ENCODE measurements at regions not wholly inside any gene's neighbourhood (a gene's known extent, or its start where the extent isn't known, plus 50 kb on each side); places are given as distances from the start of the nearest gene placed in this dataset.
"Not testable (repeated sequence)": the region's sequence is repeated elsewhere in the genome, so short reads cannot be mapped to it uniquely, and the experiment has no call there.

- ATAC-seq, result no peak
These were observed 618.7 kb downstream of the SI start for GRCh38 chr3:164459521-164460151.

DNA sequence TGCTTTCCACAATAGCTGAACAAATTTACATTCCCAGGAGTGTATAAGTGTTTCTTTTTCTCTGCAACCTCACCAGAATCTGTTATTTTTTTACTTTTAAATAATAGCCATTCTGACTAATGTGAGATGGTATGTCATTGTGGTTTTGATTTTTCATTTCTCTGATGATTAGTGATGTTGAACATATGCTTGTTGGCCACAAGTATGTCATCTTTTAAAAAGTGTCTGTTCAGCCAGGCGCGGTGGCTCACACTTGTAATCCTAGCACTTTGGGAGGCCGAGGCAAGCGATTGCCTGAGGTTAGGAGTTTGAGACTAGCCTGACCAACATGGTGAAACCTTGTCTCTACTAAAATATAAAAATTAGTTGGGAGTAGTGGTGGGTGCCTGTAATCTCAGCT is 619.3 kb downstream of the SI start:
- ATAC-seq, result no peak

- no peak for ATAC-seq
These were observed 624.6 kb downstream of the SI start for GRCh38 chr3:164453714-164454113.

DNA sequence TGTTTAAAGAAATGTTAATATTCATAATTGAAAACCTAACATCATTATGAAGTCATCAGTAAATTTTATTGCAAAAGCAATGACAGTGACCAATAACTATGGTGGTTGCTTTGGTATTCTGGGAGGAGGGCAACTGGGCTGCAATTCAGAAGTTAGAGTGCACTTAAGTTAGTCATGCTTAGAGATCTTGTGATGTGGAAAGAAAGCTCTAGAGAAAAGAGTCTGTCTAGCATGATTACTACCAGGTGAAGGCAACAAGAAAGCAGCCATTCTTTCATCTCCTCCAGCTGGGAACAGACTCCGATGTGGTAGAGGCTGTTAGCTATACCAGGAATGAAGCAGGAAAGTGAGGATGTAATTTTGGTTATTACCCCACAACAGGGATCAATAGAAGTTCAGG is 625.6 kb downstream of the SI start:
- no peak for ATAC-seq

GRCh38 chr3:164451072-164451910 is 627.0 kb downstream of the SI start:
- no peak for ATAC-seq

GRCh38 chr3:164450276-164450905 is 627.9 kb downstream of the SI start:
- ATAC-seq, result no peak

GRCh38 chr3:164419220-164419619 is 659.1 kb downstream of the SI start:
- no peak for ATAC-seq

DNA sequence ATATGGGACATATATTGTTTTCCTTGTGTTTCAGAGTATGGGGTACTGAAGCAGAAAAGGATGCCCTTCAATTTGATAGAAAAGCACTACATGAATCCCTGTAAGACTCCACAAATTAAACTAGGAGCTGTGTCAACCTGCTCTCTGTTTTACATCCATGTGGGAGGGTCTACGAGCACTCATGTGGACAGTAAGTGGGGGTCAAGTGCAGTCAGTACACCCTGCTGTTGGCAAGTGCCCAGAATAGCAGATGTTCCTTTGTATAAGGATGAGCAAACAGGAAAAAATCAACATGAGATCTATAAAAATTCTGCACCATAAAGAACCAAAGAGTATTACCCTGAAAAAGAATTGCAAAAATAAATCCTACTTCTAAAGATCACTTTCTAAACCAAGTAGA is 659.9 kb downstream of the SI start:
- no peak for ATAC-seq

- ATAC-seq, result no peak
These were observed 660.3 kb downstream of the SI start for GRCh38 chr3:164417955-164418354.

DNA sequence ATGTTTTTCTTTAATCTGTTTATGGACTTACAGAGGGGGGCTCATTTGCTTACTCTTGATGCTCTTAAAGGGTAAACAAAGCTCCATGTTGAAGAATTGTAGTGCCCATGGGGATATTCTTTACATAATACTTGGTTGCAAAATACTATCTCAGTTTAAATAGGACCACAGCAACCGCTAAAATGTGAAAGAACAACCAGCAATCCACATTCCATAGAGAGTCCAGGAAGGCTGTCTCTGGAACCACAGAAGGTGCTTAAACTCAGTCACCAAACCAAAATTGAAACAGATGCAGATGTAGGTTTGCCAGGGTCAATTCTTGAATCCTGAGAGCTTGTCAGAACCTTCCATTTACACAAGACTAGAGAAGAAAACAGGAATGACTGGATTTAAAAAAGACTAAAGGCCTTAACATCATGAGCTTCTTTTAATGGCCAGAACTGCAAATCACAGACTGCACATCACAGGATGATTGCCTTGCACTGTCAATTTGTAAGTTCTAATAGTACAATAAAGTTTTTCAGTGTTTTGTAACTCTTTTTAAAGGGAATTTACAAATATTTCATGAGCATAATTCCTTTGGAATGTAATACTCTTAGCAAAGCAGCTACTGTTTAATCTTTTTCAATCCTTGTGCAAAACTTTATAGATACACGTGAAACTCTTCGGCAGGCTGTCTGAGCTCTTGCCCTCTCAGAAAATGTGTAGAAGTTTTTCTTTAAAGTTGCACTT is 661.6 kb downstream of the SI start:
- ATAC-seq, result no peak

DNA sequence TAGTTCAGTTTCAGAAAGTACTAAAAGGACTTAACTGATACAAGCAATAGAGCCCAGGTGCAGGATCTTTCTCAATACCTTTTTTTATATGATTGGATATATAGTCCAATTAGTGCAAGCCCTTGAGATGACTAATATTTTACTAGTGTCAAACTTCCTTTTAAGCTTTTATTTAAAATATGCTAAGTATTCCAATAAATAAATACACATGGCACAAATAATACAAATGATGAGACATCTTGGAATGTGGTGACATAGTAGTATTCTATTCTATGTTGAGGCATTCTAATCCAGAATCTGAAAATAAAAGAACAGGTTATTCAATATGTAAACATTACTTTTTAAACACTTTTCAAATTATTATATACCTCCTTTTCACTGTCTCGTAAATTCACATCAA is 670.0 kb downstream of the SI start:
- ATAC-seq, result no peak

DNA sequence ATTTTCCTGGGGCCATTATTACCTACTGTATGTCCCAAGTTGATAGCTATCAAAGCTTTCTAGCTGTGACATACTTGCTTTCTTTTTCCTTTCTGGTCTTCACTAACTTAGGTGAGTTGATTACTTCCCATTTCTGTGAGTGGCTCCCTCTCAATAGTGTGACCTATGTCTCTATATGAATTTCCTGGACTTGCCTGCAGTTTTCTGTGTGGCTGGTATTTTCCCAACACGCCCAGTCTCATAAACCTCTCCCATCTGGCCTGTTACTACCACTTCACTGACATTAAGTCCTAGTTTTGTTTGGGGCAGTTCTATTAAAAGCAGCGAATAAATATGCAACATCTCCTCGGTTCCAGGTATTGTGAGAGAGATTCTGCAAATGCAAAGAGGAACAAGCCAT is 671.2 kb downstream of the SI start:
- no peak for ATAC-seq

DNA sequence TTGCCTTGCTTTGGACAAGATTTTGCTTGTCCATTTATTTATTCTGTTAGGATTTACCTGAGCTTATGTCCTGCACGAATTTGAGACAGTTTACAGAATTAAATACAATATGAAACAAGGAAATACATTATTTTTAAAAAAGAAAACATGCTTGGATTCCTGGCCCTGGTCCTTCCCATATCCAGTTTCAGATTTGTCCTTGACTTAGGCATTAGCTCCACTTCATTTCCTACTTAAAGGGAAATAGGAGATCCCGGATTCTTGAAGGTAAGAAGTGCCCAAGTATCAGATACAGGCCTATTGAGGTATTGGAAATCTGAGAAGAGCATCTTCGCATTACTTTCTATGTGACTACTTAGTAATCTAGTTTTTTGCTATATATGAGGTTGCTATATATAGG is 672.0 kb downstream of the SI start:
- ATAC-seq, result no peak

DNA sequence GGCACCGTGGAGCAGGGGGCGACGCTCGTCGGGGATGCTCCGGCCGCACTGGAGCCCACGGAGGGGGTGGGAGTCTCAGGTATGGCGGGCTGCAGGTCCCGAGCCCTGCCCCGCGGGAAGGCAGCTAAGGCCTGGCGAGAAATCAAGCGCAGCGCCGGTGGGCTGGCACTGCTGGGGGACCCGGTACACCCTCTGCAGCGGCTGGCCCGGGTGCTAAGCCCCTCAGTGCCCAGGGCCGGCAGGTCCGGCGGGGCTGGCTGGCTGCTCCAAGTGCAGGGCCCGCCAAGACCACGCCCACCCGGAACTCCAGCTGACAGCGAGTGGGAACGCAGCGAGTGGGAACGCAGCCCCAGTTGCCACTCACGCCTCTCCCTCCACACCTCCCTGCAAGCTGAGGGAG is 676.4 kb downstream of the SI start:
- ATAC-seq, result no peak

DNA sequence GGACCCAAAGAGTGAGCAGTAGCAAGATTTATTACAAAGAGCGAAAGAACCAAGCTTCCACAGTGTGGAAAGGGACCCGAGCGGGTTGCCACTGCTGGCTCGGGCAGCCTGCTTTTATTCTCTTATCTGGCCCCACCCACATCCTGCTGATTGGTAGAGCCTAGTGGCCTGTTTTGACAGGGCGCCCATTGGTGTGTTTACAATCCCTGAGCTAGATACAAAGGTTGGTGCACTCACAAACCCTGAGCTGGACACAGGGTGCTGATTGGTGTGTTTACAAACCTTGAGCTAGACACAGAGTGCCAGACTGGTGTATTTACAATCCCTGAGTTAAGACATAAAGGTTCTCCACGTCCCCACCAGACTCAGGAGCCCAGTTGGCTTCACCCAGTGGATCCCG is 676.9 kb downstream of the SI start:
- not testable (repeated sequence) for ATAC-seq

DNA sequence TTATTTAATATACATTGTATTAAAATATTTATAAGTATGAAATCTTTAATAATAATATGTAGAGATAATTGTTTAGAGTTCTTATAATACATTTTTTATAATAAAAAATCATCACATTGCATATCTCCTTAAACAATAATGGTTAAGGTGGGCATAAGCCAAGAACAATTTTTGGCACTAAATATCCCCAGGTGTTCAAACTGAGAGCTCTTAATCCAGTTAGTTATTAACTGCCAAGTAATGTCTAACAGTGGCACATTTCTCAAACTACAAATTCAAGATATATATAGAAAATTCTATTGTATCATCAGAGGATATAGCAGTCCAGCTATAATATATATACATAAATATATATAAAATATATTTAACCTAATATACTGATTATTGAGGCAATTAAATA is 680.8 kb downstream of the SI start:
- ATAC-seq, result no peak

DNA sequence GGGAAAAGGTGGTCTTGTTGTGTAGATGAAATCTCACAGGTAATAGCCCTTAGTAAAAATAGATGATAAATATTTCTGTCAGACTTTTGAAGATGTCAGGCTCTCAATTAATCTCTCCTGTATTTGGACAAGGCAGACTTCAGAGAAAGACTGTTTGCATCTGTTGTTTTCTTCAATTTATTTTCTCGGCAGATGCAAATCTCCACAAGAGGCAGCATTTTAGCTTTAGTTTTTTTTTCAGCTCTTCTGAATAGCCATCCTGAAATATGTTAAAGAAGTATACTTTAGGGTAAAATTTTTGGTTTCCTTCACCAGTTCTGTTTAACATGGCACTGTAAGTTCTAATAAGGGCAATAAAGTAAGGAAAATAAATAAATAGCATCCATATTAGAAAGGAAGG is 685.1 kb downstream of the SI start:
- ATAC-seq, result no peak

DNA sequence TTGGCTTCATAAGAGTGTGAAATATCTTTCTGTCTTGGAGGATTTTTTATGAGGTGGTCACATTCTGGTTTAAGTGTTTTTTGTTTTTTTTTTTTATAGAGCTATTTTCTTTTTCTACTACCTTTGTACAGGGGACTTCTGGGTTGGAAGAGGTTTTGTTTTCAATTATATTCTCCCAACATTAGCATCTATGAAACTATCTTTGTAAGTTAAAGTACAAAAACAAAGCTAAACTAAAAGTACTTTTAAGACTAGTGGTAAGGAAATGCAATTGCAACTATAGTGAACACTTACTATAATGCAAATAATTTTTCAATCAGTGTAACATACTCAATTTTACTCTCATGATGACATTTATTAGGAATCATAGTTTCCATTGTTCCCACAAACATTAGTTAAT is 688.2 kb downstream of the SI start:
- no peak for ATAC-seq

DNA sequence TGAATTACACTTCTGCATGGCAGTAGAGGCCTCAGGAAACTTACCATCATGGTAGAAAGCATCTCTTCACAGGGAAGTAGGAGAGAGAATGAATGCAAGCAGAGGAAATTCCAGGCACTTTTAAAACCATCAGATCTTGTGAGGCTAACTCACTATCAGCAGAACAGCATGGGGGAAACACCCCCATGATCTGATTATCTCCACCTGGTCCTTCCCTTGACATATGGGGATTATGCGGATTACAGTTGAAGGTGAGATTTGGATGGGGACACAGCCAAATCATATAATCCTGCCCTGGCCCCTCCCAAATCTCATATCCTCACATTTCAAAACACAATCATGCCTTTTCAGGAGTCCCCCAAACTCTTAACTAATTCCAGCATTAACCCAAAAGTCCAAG is 691.1 kb downstream of the SI start:
- ATAC-seq, result no peak

DNA sequence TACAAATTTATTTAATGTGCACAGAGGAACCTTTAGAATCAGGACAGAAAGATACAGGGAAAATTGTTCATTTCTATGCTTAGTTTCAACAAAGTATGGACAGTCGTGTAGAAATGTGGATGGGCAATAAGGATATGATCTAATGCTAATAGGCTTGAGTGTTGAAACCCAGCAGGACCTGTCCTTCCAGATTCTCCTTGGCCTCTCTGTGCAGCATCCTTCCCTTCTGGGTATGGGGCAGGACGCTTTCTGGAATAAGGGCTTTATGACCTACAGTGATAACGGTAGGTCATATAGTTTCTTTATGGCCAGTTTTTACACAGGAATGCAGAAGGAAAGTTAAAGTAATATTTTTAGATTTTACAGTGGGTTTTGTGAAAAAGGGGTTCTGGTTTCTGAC is 698.1 kb downstream of the SI start:
- no peak for ATAC-seq

DNA sequence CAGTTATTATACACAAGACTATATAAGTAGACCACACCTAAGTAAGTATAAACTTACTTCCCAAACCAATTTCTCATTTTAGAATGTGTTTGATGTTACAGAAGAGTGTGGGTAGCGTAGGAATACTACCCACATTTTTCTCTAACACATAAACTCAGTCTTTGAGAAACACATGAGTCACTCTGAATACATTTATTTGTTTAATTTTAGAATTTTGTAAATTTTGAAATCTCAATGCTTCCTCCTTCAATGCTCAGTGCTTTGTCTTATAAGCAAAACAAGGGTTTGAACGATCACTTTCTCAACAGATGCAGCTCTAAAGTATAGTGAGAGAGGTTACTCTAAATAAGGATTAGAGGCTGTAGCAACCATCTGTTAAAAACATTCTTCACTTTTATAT is 700.8 kb downstream of the SI start:
- ATAC-seq, result no peak

DNA sequence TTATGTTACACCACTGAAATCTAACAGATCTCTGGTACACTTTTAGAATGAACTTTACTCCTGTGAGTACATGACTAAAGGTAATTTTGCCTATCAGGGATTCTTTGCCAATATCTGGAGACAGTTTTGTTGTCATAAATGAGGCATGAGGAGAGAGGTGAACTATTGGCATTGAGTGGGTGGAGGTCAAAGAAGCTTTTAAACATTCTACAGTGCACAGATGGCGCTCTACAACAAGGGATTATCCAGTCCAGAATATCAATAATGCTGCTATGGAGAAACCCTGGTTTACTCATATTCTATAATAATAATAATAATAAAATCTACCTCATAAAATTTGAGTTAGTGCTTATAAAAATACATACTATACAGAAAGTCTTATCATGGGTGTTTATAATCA is 702.3 kb downstream of the SI start:
- no peak for ATAC-seq

- no peak for ATAC-seq
These were observed 702.8 kb downstream of the SI start for GRCh38 chr3:164375538-164375937.
